ENCODE measurements at regions not wholly inside any gene's neighbourhood (a gene's known extent, or its start where the extent isn't known, plus 50 kb on each side); places are given as distances from the start of the nearest gene placed in this dataset.

- DNase-seq, result no peak
Observed at GRCh38 chr2:176508374-176508773, 239.1 kb downstream of the MTX2 start.

- peak; percentile 17 for DNase-seq
Observed at GRCh38 chr2:176508984-176509740, 239.9 kb downstream of the MTX2 start.

- no peak for DNase-seq
Observed at GRCh38 chr2:176514276-176514675, 245.0 kb downstream of the MTX2 start.

GRCh38 chr2:176514805-176515500, 245.7 kb downstream of the MTX2 start:
- no peak for DNase-seq

- DNase-seq, result no peak
Observed at GRCh38 chr2:176516051-176516602, 246.9 kb downstream of the MTX2 start.

- no peak for DNase-seq
Observed at GRCh38 chr2:176518823-176519222, 249.6 kb downstream of the MTX2 start.

- no peak for DNase-seq
Observed at GRCh38 chr2:176521878-176522670, 252.8 kb downstream of the MTX2 start.

- no peak for DNase-seq
Observed at GRCh38 chr2:176525086-176525485, 255.8 kb downstream of the MTX2 start.

- DNase-seq, result no peak
Observed at GRCh38 chr2:176526995-176527901, 258.0 kb downstream of the MTX2 start.

GRCh38 chr2:176531608-176532007, 262.4 kb downstream of the MTX2 start:
- DNase-seq, result no peak

- DNase-seq, result no peak
Observed at GRCh38 chr2:176533505-176534193, 264.4 kb downstream of the MTX2 start.

GRCh38 chr2:176534798-176535466, 265.7 kb downstream of the MTX2 start:
- DNase-seq, result no peak

GRCh38 chr2:176535467-176536113, 266.3 kb downstream of the MTX2 start:
- DNase-seq, result no peak

GRCh38 chr2:176536439-176537133, 267.3 kb downstream of the MTX2 start:
- no peak for DNase-seq

- no peak for DNase-seq
Observed at GRCh38 chr2:176537932-176538331, 268.7 kb downstream of the MTX2 start.

GRCh38 chr2:176540995-176541394, 271.8 kb downstream of the MTX2 start:
- DNase-seq, result no peak

GRCh38 chr2:176542476-176542875, 273.2 kb downstream of the MTX2 start:
- no peak for DNase-seq

- no peak for DNase-seq
Observed at GRCh38 chr2:176544557-176544956, 275.3 kb downstream of the MTX2 start.

GRCh38 chr2:176544991-176545956, 276.0 kb downstream of the MTX2 start:
- DNase-seq, result no peak
